ENCODE measurements at regions not wholly inside any gene's neighbourhood (a gene's known extent, or its start where the extent isn't known, plus 50 kb on each side); places are given as distances from the start of the nearest gene placed in this dataset.

- TF ChIP-seq CTCF (IDR thresholded peaks at IDR 0.05) = no peak
- TF ChIP-seq POLR2A (IDR thresholded peaks at IDR 0.05) = no peak
- no peaks in the 10 kb centered on the region for H3K27me3 ChIP-seq
- intact Hi-C loops (cut with DNase I; ENCODE audit: low total_unique reads) = no loop called here
- H3K4me1 ChIP-seq = no peaks in the 10 kb centered on the region
- no peaks in the 10 kb centered on the region for H3K9me3 ChIP-seq
- H3K36me3 ChIP-seq (ENCODE audit: low read depth, missing control alignments) = no peaks in the 10 kb centered on the region
- H3K4me3 ChIP-seq = no peak overlapping the region
- no peak for DNase-seq
- H3K27ac ChIP-seq = no peak overlapping the region
These were observed 106.5 kb upstream of the COL21A1 start for GRCh38 chr6:56353860-56354259.

- H3K9me3 ChIP-seq = no peaks in the 10 kb centered on the region
- no peaks in the 10 kb centered on the region for H3K4me1 ChIP-seq
- TF ChIP-seq CTCF (IDR thresholded peaks at IDR 0.05) (no peak), POLR2A (IDR thresholded peaks at IDR 0.05) (no peak)
- WGBS, 2 donors = 77 to 88% methylated on average over 6 of the region's 6 CpGs
- intact Hi-C loops (cut with DNase I; ENCODE audit: low total_unique reads) = no loop called here
- H3K36me3 ChIP-seq (ENCODE audit: low read depth, missing control alignments) = no peaks in the 10 kb centered on the region
- no peak overlapping the region for H3K4me3 ChIP-seq
- H3K27ac ChIP-seq = no peak overlapping the region
- DNase-seq = no peak
- no peaks in the 10 kb centered on the region for H3K27me3 ChIP-seq
These were observed 103.4 kb upstream of the COL21A1 start for GRCh38 chr6:56350628-56351260.

GRCh38 chr6:56349194-56349593 is 101.8 kb upstream of the COL21A1 start:
- no peaks in the 10 kb centered on the region for H3K4me1 ChIP-seq
- WGBS, 2 donors = 62 to 66% methylated on average over 3 of the region's 3 CpGs
- H3K27ac ChIP-seq = no peak overlapping the region
- no peak overlapping the region for H3K4me3 ChIP-seq
- DNase-seq = no peak
- intact Hi-C loops (cut with DNase I; ENCODE audit: low total_unique reads) = no loop called here
- no peaks in the 10 kb centered on the region for H3K9me3 ChIP-seq
- no peaks in the 10 kb centered on the region for H3K27me3 ChIP-seq
- TF ChIP-seq CTCF (IDR thresholded peaks at IDR 0.05) = no peak
- TF ChIP-seq POLR2A (IDR thresholded peaks at IDR 0.05) = no peak
- no peaks in the 10 kb centered on the region for H3K36me3 ChIP-seq (ENCODE audit: low read depth, missing control alignments)

- Histone ChIP-seq H3K4me3 (no peak overlapping the region), H3K27me3 (no peaks in the 10 kb centered on the region), H3K9me3 (no peaks in the 10 kb centered on the region), H3K4me1 (no peaks in the 10 kb centered on the region), H3K36me3 (ENCODE audit: low read depth, missing control alignments) (no peaks in the 10 kb centered on the region), H3K27ac (no peak overlapping the region)
- WGBS, 2 donors = 79 to 88% methylated on average over 1 of the region's 1 CpG
- TF ChIP-seq POLR2A (IDR thresholded peaks at IDR 0.05) (no peak), CTCF (IDR thresholded peaks at IDR 0.05) (no peak)
- DNase-seq = no peak
- intact Hi-C loops (cut with DNase I; ENCODE audit: low total_unique reads) = no loop called here
These were observed 101.2 kb upstream of the COL21A1 start for GRCh38 chr6:56348578-56348977.

GRCh38 chr6:56347526-56347925 is 100.1 kb upstream of the COL21A1 start:
- no peaks in the 10 kb centered on the region for H3K27me3 ChIP-seq
- no peaks in the 10 kb centered on the region for H3K36me3 ChIP-seq (ENCODE audit: low read depth, missing control alignments)
- no peak for DNase-seq
- no peak for TF ChIP-seq POLR2A (IDR thresholded peaks at IDR 0.05)
- TF ChIP-seq CTCF (IDR thresholded peaks at IDR 0.05) = no peak
- H3K4me3 ChIP-seq = no peak overlapping the region
- H3K27ac ChIP-seq = no peak overlapping the region
- H3K4me1 ChIP-seq = no peaks in the 10 kb centered on the region
- no peaks in the 10 kb centered on the region for H3K9me3 ChIP-seq
- intact Hi-C loops (cut with DNase I; ENCODE audit: low total_unique reads) = no loop called here
